GM18519 (cell line): ENCODE measurements at regions not wholly inside any gene's neighbourhood (a gene's known extent, or its start where the extent isn't known, plus 50 kb on each side); places are given as distances from the start of the nearest gene placed in this dataset.
"Not testable (repeated sequence)": the region's sequence is repeated elsewhere in the genome, so short reads cannot be mapped to it uniquely, and the experiment has no call there.

ENCODE experiments used
- ATAC-seq: cut with Tn5 transposase; IDR thresholded peaks from one replicate; pipeline ENCODE4 v1.9.1; 2021; ENCODE audit warnings: mild to moderate bottlenecking, moderate library complexity; ENCODE audit not compliant: unreplicated experiment, low FRiP score

DNA sequence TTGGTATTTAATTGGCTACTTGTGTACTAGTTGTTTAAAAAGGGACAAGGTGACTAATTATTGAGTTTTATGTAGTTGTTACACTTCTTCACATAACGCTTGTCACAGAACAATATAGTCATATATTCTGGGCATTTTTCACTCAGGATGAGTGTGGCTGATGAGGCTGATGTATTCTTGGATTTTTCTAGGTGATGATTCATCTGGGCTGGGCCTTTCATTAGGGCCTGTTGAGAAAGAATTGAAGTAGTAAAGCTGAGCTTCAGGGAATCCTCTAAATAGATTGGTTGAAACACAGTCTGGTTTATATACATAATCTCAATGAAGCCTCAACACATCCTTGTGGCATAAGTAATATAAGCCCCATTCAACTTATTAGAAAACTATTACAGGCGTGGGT lies 445.7 kb downstream of the DAD1 start:
- no peak for ATAC-seq

DNA sequence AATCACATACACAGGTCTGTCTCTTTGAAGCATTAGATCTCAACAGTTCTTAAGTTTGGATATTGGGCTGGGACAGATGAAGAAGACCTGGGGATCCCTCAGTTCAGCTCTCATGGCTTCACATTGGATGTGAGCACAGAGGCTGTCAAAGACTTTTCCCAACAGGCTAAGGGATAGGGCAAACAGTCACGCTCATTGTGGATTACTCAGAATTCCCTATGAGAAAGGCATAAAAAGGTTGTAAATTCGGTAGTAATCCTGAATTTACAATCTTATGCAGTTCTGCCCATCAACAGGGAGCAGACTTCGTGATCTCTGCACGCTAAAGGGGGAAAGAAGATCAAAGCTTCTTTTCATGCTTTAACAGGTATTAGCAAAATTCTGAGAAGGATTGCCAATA lies 448.4 kb downstream of the DAD1 start:
- ATAC-seq: no peak

- ATAC-seq: no peak
Observed at GRCh38 chr14:22131749-22132476, 457.1 kb downstream of the DAD1 start.

DNA sequence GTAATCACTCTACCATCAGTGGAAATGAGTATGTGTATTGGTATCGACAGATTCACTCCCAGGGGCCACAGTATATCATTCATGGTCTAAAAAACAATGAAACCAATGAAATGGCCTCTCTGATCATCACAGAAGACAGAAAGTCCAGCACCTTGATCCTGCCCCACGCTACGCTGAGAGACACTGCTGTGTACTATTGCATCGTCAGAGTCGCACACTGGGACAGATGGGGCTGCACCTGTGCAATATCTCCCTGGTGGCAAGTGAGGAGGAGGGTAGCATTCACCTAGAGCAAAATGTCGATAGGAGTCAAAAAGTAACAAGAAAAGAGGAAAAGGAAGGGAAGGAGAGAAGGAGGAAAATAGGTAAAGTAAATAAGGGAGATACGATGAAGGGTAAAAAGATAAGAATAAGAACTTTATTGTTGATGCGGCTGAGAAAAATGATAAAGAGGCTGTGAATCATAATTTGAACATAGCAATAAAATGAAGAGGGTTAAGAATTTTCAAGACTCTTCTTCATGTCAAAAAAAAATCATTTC lies 450.5 kb upstream of the OR4E1 start:
- no peak for ATAC-seq

DNA sequence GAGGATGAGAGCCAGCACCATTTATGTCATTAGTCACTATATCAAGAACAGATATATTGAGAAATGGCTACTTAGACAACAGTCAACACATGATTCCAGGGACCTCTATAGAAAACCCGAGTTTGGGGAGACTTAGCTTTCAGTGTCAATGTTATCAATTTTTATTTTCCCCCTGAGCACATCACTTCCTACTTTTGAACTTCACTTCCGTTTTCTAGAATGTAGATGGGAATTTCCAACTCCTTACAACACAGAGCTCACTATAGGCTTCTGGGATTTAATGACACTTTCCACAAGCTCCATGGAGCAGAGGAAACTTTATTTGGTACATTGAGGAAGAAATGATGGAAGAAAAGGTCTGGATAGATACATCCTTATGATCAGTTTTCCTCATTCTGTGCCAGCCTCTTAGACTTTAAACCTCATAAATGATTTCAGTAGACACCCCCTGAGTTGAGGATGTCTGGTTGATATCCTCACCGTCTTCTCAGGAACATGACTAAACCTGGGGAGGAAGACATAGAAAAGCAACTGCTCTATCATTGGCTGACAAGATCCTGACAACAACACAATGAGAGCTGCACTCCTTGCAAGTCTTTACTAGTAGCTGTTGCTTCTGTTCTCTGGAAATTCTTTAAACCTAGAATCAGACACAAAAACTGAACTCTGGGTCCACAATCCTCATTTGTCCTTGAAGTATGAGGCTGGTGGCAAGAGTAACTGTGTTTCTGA lies 449.4 kb upstream of the OR4E1 start:
- ATAC-seq: no peak

DNA sequence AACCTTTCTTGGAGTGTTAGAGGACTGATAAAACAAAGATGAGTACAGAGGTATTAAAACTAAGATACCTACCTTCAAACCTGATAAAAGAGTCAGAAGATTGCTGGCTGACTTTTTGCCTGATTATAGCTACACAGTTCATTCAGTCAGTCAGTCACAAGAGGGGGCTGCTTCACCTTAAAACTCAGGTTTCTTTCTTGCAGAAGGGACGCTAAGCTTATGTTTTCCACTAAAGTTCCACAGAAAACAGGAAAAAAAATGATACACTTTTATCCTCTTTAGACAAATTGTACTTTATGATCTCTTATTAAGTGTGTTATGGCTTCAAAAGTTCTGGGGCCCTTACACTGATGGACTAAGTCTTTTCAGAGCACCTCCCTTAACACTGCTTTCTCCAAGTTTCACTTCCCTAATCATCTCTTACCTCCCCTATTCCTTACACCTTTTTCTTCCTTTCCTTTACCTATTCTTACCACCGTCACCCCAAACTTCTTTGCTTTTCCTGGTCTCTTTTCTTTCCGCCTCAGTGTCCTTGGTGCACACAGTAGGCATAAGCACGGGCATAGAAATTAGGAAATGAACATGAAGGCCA lies 448.7 kb upstream of the OR4E1 start:
- no peak for ATAC-seq

DNA sequence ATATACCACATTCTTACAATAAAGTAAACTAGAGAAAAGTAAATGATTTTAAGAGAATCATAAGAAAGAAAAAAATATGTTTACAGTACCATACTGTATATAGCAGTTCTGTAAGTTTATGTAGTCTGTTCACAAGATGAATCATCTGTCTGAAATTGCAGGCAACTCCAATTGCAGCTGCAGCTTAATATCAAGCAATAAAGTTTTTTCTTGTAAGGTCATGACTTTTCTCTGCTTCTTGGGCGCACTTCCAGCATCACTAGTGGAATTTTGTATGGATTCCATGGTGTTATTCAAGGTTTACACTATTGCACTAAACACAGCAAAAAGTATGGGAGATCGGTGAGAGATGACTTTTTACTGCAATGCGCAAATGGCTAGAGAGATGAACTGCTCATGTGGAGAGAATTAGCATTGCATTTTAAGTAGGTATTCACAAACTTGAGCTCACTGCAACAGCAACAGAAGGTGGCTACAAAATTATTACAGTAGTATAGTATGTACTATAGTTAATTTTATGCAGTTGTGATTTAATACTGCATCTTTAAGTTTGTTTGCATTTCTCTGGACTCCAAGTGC lies 445.4 kb upstream of the OR4E1 start:
- ATAC-seq: no peak

DNA sequence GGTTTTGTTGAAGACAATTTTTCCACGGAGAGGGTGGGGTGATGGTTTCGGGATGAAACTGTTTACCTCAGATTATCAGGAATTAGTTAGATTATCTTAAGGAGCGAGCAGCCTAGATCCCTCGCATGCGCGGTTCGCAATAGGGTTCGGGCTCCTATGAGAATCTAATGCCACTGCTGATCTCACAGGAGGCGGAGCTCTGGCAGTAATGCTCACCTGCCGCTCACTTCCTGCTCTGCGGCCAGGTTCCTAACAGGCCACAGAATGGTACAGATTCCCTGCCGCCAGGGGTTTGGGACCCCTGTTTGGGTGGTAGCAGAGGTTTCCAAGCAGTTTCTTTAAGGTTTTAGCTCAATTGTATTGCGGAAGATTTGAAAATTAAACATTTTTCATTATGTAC lies 439.8 kb upstream of the OR4E1 start:
- ATAC-seq: no peak

- no peak for ATAC-seq
Observed at GRCh38 chr14:22112004-22112403, 438.4 kb upstream of the OR4E1 start.

GRCh38 chr14:22107753-22108152 lies 434.1 kb upstream of the OR4E1 start:
- no peak for ATAC-seq

GRCh38 chr14:22106700-22107697 lies 433.4 kb upstream of the OR4E1 start:
- no peak for ATAC-seq

DNA sequence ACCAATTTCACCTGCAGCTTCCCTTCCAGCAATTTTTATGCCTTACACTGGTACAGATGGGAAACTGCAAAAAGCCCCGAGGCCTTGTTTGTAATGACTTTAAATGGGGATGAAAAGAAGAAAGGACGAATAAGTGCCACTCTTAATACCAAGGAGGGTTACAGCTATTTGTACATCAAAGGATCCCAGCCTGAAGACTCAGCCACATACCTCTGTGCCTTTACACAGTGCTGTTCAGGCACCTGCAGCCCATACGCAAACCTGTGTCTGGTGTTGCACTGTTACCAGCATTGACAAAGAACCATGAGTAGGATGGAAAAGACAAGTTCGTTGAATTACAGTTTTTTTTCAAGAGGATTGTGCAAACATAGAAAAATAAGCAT lies 432.0 kb upstream of the OR4E1 start:
- no peak for ATAC-seq

- ATAC-seq: no peak
Observed at GRCh38 chr14:22105006-22105623, 431.5 kb upstream of the OR4E1 start.

DNA sequence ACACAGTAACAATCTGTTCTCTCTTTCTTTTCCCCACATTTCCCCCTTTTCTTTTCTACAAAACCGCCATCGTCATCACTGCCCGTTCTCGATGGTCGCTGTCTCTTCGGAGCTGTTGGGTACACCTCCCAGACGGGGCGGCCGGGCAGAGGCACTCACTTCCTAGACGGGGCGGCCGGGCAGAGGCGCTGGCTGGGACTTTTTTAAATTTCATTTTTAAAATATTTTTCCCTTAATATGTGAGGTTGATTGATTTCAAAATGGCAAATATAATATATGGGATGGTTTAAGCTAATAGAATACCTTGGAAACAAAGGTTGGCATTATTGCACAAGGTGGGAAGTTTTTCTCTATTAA lies 427.1 kb upstream of the OR4E1 start:
- not testable (repeated sequence) for ATAC-seq

GRCh38 chr14:22099942-22100763 lies 426.5 kb upstream of the OR4E1 start:
- peak; percentile 46 for ATAC-seq

DNA sequence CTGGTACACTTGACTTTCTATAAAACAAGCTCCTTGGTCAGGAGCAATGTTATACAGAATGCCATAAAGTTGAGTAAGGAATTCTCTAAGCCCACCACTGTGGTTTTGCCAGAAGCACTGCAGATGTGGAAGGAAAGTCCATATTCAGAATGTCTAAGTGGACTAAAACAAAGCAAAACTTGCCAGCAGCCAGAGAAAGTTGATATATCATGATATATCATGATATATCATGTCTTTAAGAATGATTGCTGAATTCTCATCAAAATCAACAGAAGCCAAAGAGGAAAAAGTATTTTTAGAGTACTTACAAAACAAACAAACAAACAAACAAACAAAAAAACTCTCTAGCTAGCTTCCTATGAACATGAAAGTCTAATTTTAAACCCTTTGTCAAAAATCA lies 424.8 kb upstream of the OR4E1 start:
- no peak for ATAC-seq

- no peak for ATAC-seq
Observed at GRCh38 chr14:22097586-22098292, 424.1 kb upstream of the OR4E1 start.

GRCh38 chr14:22097072-22097471 lies 423.5 kb upstream of the OR4E1 start:
- no peak for ATAC-seq
